CD4-positive, CD25-positive, alpha-beta regulatory T cell (primary cell): ENCODE measurements at regions not wholly inside any gene's neighbourhood (a gene's known extent, or its start where the extent isn't known, plus 50 kb on each side); places are given as distances from the start of the nearest gene placed in this dataset.
A peak's percentile ranks its signal among the peaks of the same experiment; 100 is the strongest.

Source experiments
- ATAC-seq, 2 donors: fragments of 150-1000 bp; cut with Tn5 transposase; one replicate each; pipeline ENCODE4 v1.10.0; 2021; ENCODE audit warnings: low read depth in 2 of 2, moderate number of reproducible peaks in 2 of 2, moderate library complexity in 1 of 2
- DNase-seq, 3 donors: peaks; one replicate each; pipeline versions ENCODE4 v3.0.0 to v3.0.0-alpha.2; 2012 to 2022; ENCODE audit warnings: mixed read lengths in 1 of 3
- H3K27ac ChIP-seq: one replicate; pipeline ENCODE4 v1.7.0; 2013; ENCODE audit warnings: mild to moderate bottlenecking, low read length; ENCODE audit not compliant: insufficient read depth, poor library complexity, severe bottlenecking
- H3K27me3 ChIP-seq: one replicate; pipeline ENCODE4 v1.7.0; 2013; ENCODE audit warnings: low read length; ENCODE audit not compliant: control insufficient read depth, insufficient read depth
- H3K36me3 ChIP-seq: one replicate; pipeline ENCODE4 v1.7.0; 2013; ENCODE audit warnings: mild to moderate bottlenecking, low read length, moderate library complexity; ENCODE audit not compliant: control insufficient read depth, insufficient read depth
- H3K4me1 ChIP-seq: 2 replicates; pipeline ENCODE4 v1.7.0; 2013; ENCODE audit warnings: mild to moderate bottlenecking, low read length; ENCODE audit not compliant: insufficient read depth, control insufficient read depth, poor library complexity, severe bottlenecking
- H3K4me3 ChIP-seq: one replicate; pipeline ENCODE4 v1.7.0; 2013; ENCODE audit warnings: low read depth, mild to moderate bottlenecking, low read length, moderate library complexity
- H3K9me3 ChIP-seq, 2 experiments: 1 replicate in 1 of 2; 2 replicates in 1 of 2; pipeline ENCODE4 v1.7.0; 2013; ENCODE audit warnings: low read length in 2 of 2, mild to moderate bottlenecking in 1 of 2, moderate library complexity in 1 of 2; ENCODE audit not compliant: control insufficient read depth in 2 of 2
- H3K27ac Mint-ChIP-seq, 3 donors: one replicate each; pipeline ENCODE4 v1.8.0; 2020 to 2022; ENCODE audit warnings: mild to moderate bottlenecking in 3 of 3, mixed read lengths in 3 of 3, moderate library complexity in 2 of 3
- H3K27me3 Mint-ChIP-seq: one replicate; pipeline ENCODE4 v1.8.0; 2022; ENCODE audit warnings: mild to moderate bottlenecking, mixed read lengths
- H3K36me3 Mint-ChIP-seq: one replicate; pipeline ENCODE4 v1.8.0; 2020; ENCODE audit warnings: mixed read lengths
- H3K4me1 Mint-ChIP-seq, 4 donors: one replicate each; pipeline ENCODE4 v1.8.0; 2020 to 2022; ENCODE audit warnings: mixed read lengths in 4 of 4, mild to moderate bottlenecking in 1 of 4
- H3K4me3 Mint-ChIP-seq, 4 donors: one replicate each; pipeline ENCODE4 v1.8.0; 2020 to 2022; ENCODE audit warnings: mild to moderate bottlenecking in 4 of 4, mixed read lengths in 4 of 4, moderate library complexity in 3 of 4
- H3K9me3 Mint-ChIP-seq, 7 donors: one replicate each; pipeline ENCODE4 v1.8.0; 2020 to 2022; ENCODE audit warnings: mixed read lengths in 7 of 7, mild to moderate bottlenecking in 3 of 7, moderate library complexity in 2 of 7

DNA sequence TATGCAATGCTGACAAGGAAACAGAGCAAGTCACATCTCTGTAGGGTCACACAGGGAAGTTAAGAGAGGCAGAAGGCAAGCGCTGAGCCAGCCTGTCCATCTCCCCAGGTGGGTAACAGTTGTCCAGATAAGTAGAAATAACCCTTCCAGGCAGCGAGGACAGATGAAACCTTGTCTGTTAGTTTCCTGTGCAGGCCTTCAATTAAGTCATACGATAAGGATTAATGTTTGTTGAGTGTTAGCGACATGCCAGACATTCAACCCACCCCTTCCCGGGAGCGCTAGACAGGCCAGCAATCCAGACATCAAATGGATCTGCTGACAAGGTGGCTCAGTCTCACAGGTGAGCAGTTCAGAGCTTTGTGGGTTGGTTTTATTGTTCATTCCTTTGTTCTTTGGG lies 221.5 kb upstream of the FMN2 start:
- Mint-ChIP-seq H3K9me3 (no peaks in the 10 kb centered on the region), H3K27ac (no peak overlapping the region)
- no peak for ATAC-seq

DNA sequence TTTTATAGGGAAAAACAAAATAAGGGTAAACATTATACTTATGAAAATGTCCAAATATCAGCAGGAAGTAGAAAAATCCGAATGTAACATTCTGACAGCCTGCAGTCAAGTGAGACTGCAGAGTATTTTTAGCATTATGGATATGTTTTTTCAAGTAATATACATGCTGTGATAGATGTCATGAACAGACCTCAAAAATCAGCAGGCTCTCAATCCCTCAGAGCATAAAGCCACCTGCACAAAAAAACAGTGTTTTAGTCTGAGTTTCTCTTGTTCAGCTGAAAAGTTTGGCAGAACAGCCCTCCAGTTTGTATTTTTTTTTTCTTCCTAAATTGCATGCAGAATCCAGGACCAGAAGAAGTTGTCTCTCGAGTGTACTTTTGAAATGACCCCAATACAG lies 219.1 kb upstream of the FMN2 start:
- Histone ChIP-seq H3K36me3 (no peaks in the 10 kb centered on the region), H3K4me1 (no peaks in the 10 kb centered on the region), H3K4me3 (no peak overlapping the region), H3K27ac (no peak overlapping the region), H3K27me3 (no peaks in the 10 kb centered on the region), H3K9me3 (no peaks in the 10 kb centered on the region)
- Mint-ChIP-seq H3K27me3 (no peaks in the 10 kb centered on the region), H3K36me3 (no peaks in the 10 kb centered on the region), H3K27ac (no peak overlapping the region), H3K4me1 (peaks cover 0 to 2% (median 0%) of the 10 kb centered on the region in 4 donors), H3K4me3 (no peak overlapping the region), H3K9me3 (no peaks in the 10 kb centered on the region)
- DNase-seq: no peak
- no peak for ATAC-seq

More for the DNA sequence above, 221.5 kb upstream of the FMN2 start:
- no peaks in the 10 kb centered on the region for H3K36me3 Mint-ChIP-seq
- peaks cover 0 to 2% (median 0%) of the 10 kb centered on the region in 4 donors for H3K4me1 Mint-ChIP-seq
- H3K4me3 Mint-ChIP-seq: no peak overlapping the region
- H3K27me3 Mint-ChIP-seq: no peaks in the 10 kb centered on the region
- Histone ChIP-seq H3K27ac (no peak overlapping the region), H3K4me3 (no peak overlapping the region), H3K4me1 (no peaks in the 10 kb centered on the region), H3K9me3 (no peaks in the 10 kb centered on the region), H3K36me3 (no peaks in the 10 kb centered on the region), H3K27me3 (no peaks in the 10 kb centered on the region)
- no peak for DNase-seq

DNA sequence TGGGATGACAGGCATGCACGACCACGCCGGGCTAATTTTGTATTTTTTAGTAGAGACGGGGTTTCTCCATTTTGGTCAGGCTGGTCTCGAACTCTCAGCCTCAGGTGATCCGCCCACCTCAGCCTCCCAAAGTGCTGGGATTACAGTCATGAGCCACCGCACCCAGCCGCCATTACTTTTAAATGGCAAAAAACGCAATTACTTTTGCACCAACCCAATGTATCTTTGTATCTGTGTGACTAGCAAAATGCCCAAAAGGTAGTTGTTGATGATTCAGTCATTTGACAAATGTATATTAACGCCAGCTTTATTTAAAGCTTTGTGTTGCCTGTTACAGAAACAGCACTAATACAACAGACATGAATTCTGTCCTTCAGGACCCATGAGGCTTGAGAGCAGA lies 216.9 kb upstream of the FMN2 start:
- no peaks in the 10 kb centered on the region for H3K27me3 Mint-ChIP-seq
- peak overlapping the region in 1 of 3 donors; percentile 20 for H3K27ac Mint-ChIP-seq
- Histone ChIP-seq H3K27ac (no peak overlapping the region), H3K9me3 (no peaks in the 10 kb centered on the region), H3K27me3 (no peaks in the 10 kb centered on the region), H3K36me3 (no peaks in the 10 kb centered on the region), H3K4me1 (no peaks in the 10 kb centered on the region), H3K4me3 (no peak overlapping the region)
- DNase-seq: no peak
- ATAC-seq: no peak
- no peaks in the 10 kb centered on the region for H3K4me1 Mint-ChIP-seq
- H3K9me3 Mint-ChIP-seq: peaks cover 0 to 1% (median 0%) of the 10 kb centered on the region in 7 donors
- no peaks in the 10 kb centered on the region for H3K36me3 Mint-ChIP-seq
- H3K4me3 Mint-ChIP-seq: no peak overlapping the region

DNA sequence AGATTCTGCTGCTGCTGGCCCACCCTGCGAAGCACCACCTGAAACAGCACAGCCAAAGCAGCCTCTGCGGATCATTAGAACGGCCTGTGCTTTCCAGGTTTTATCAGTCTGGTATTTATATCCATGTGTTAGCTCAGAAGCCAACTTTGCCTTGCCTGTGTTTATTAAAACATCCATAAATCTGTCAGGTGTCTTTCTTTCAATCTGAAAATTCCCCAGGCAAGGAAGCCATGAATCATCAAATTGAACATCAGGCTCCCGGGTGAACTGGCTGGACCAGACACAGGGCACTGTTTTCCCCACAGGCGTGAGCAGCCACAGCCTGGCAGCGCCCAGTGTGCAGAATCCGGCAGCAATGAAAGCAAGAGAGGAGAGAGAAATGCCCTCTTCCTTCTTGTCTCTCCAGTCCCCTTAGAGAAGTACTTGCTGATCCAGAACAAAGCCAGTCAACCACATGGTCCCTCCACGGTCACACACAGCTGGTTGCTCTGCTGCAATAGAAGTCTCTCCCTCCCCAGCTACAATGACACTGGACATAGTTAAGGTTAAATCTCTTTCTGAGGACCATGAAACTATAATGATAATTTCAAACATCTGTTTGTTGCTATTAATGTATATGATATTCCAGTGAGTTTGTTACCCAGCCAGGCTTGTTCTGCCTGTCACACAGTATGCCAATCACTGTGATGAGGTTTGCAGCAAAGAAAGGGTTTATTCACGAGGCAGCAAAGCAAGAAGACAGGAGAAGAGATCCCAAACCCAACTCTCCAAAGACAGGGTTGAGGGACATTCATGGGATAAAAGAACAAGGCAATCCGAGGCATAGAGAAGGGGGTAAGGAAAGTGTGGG lies 212.1 kb upstream of the FMN2 start:
- Histone ChIP-seq H3K9me3 (no peaks in the 10 kb centered on the region), H3K4me3 (no peak overlapping the region), H3K4me1 (no peaks in the 10 kb centered on the region), H3K36me3 (no peaks in the 10 kb centered on the region), H3K27ac (no peak overlapping the region), H3K27me3 (no peaks in the 10 kb centered on the region)
- H3K9me3 Mint-ChIP-seq: peaks cover 0 to 1% (median 0%) of the 10 kb centered on the region in 7 donors
- ATAC-seq (no peak), DNase-seq (no peak)
- H3K4me1 Mint-ChIP-seq: no peaks in the 10 kb centered on the region
- no peaks in the 10 kb centered on the region for H3K27me3 Mint-ChIP-seq
- H3K36me3 Mint-ChIP-seq: no peaks in the 10 kb centered on the region
- no peak overlapping the region for H3K4me3 Mint-ChIP-seq
- no peak overlapping the region for H3K27ac Mint-ChIP-seq

DNA sequence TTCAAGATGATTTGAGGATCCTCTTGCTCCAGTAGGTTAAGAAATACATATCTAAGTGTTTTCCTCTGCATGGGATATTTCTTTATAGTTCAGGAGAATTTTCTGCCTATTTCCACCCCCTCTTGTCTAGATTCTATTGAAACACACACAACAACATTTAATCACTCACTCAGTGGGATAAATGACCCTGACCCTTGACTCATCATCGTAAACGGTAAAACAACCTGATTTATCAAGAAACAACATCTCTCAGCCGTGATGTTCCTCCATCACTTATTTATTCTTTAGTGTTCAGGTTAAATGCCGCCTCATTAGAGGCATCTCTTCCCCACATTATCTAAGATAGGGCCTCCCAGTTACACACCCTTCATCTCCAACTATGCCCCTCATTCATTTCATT lies 208.7 kb upstream of the FMN2 start:
- no peaks in the 10 kb centered on the region for H3K4me1 Mint-ChIP-seq
- Histone ChIP-seq H3K36me3 (no peaks in the 10 kb centered on the region), H3K4me3 (no peak overlapping the region), H3K9me3 (no peaks in the 10 kb centered on the region), H3K4me1 (no peaks in the 10 kb centered on the region), H3K27me3 (no peaks in the 10 kb centered on the region), H3K27ac (no peak overlapping the region)
- no peak overlapping the region for H3K27ac Mint-ChIP-seq
- peaks cover 0 to 1% (median 0%) of the 10 kb centered on the region in 7 donors for H3K9me3 Mint-ChIP-seq
- no peak for DNase-seq
- H3K36me3 Mint-ChIP-seq: no peaks in the 10 kb centered on the region
- H3K4me3 Mint-ChIP-seq: no peak overlapping the region
- no peaks in the 10 kb centered on the region for H3K27me3 Mint-ChIP-seq
- ATAC-seq: no peak

DNA sequence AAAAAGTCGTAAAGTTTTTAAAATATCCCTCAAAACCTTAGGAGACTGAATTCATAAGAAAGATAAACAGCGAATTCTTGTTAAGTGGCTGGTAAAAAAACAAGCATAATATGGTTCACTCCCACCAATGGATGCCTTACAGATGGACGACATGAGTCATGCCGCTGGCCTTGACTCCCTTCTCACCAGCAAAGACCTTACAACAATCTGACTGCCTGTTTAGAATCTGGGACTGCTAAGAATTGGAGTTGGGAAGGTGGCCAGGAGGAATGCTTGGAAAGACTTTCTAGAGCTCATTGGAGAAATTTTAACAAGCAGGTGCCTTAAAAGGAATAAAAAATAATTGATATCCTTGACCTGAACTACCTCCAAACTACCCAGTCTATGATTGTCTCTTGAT lies 206.9 kb upstream of the FMN2 start:
- Histone ChIP-seq H3K9me3 (no peaks in the 10 kb centered on the region), H3K4me3 (no peak overlapping the region), H3K4me1 (no peaks in the 10 kb centered on the region), H3K27ac (no peak overlapping the region), H3K27me3 (no peaks in the 10 kb centered on the region), H3K36me3 (no peaks in the 10 kb centered on the region)
- DNase-seq: no peak
- Mint-ChIP-seq H3K27ac (no peak overlapping the region), H3K4me1 (no peaks in the 10 kb centered on the region), H3K36me3 (no peaks in the 10 kb centered on the region), H3K27me3 (no peaks in the 10 kb centered on the region), H3K4me3 (no peak overlapping the region), H3K9me3 (peaks cover 0 to 1% (median 0%) of the 10 kb centered on the region in 7 donors)
- no peak for ATAC-seq

DNA sequence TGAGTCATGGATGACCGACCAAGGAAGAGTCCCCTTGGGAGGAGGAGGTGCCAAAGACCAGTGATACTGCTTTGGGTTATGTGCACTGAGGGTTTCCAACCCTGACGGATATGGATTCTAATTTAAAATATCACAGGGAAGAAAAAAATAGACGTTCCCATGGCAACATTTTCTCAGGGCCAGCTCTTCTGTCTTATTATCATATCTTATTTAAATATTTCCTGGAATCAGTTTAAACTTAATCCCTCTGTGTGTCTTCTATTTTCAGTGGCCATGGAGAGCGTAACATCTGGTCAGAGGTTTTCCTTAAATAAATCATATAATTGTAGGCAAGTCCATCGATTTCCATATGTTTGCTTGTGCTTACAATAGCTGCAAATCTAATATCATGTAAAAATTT lies 205.4 kb upstream of the FMN2 start:
- ATAC-seq (no peak), DNase-seq (no peak)
- Mint-ChIP-seq H3K4me3 (no peak overlapping the region), H3K27me3 (no peaks in the 10 kb centered on the region), H3K36me3 (no peaks in the 10 kb centered on the region), H3K4me1 (no peaks in the 10 kb centered on the region), H3K27ac (no peak overlapping the region), H3K9me3 (peaks cover 0 to 1% (median 0%) of the 10 kb centered on the region in 7 donors)
- H3K36me3 ChIP-seq: no peaks in the 10 kb centered on the region
- H3K4me3 ChIP-seq: no peak overlapping the region
- H3K9me3 ChIP-seq: no peaks in the 10 kb centered on the region
- H3K27ac ChIP-seq: no peak overlapping the region
- H3K4me1 ChIP-seq: no peaks in the 10 kb centered on the region
- no peaks in the 10 kb centered on the region for H3K27me3 ChIP-seq

DNA sequence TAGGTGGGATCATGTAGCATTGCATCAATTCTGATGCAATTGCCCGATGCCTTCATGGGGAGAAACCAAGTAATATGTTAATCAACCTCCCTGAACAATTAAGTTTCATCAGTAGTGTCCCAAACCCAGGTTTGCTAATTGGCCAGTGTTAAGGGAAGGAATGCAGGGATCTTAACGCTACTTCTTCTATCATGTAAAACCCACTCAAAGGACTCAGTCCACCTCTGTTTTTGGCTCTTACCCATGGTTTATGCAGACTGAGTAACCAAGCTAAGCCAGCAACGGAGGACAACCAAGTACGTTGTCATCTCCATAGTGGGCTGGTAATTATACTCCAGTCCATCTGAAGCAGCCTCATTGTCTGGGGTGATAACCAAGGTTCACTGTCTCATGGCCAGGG lies 203.0 kb upstream of the FMN2 start:
- no peak overlapping the region for H3K4me3 ChIP-seq
- DNase-seq (no peak), ATAC-seq (no peak)
- no peaks in the 10 kb centered on the region for H3K9me3 ChIP-seq
- no peaks in the 10 kb centered on the region for H3K36me3 Mint-ChIP-seq
- no peaks in the 10 kb centered on the region for H3K4me1 ChIP-seq
- H3K27ac ChIP-seq: no peak overlapping the region
- no peaks in the 10 kb centered on the region for H3K27me3 ChIP-seq
- no peaks in the 10 kb centered on the region for H3K36me3 ChIP-seq
- no peaks in the 10 kb centered on the region for H3K27me3 Mint-ChIP-seq
- no peaks in the 10 kb centered on the region for H3K9me3 Mint-ChIP-seq
- no peak overlapping the region for H3K4me3 Mint-ChIP-seq
- no peak overlapping the region for H3K27ac Mint-ChIP-seq
- H3K4me1 Mint-ChIP-seq: no peaks in the 10 kb centered on the region
